Midbrain (tissue), 1 donor: ENCODE measurements at regions not wholly inside any gene's neighbourhood (a gene's known extent, or its start where the extent isn't known, plus 50 kb on each side); places are given as distances from the start of the nearest gene placed in this dataset.

Source experiments
- DNase-seq: peaks from one replicate; lab custom pipeline; 2025; lab: John Stamatoyannopoulos, UW

- no peak for DNase-seq
These were observed 281.2 kb upstream of the JARID2 start for GRCh38 chr6:14964556-14965270.

GRCh38 chr6:14965424-14966075 is 280.3 kb upstream of the JARID2 start:
- no peak for DNase-seq

DNA sequence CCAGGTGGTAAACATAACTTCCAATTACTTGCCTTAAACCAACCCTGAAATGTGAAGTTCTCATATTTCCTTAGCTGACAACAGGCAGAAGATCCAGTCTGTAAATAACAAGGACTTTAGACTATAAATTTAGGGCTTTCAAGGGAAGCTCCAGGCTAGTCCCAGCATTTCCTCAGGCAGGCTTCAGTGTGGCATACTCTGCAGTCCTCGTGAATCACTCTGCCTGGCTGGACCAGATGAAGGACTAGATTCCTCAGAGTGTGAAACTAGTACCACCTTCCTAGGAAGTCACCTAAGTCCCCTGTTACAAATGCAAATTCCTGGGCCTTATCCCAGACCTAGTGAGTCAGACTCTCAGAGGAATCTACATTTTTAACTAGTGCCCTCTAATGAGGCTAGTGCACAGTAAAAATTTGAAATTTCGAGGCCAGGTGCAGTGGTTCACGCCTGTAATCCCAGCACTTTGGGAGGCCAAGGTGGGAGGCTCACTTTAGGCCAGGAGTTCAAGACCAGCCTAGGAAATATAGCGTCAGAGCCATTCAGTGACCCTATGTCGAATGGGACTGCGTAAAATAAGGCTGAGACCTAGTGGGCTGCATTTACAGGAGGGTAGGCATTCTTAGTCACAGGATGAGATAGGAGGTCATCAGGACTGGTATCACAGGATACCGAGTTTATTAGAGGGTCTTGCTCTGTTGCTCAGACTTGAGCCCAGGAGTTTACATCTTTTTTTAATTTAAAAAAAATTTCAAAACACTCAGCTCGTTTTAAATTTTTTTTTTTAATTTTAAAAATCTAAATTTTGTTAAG is 279.6 kb upstream of the JARID2 start:
- no peak for DNase-seq

DNA sequence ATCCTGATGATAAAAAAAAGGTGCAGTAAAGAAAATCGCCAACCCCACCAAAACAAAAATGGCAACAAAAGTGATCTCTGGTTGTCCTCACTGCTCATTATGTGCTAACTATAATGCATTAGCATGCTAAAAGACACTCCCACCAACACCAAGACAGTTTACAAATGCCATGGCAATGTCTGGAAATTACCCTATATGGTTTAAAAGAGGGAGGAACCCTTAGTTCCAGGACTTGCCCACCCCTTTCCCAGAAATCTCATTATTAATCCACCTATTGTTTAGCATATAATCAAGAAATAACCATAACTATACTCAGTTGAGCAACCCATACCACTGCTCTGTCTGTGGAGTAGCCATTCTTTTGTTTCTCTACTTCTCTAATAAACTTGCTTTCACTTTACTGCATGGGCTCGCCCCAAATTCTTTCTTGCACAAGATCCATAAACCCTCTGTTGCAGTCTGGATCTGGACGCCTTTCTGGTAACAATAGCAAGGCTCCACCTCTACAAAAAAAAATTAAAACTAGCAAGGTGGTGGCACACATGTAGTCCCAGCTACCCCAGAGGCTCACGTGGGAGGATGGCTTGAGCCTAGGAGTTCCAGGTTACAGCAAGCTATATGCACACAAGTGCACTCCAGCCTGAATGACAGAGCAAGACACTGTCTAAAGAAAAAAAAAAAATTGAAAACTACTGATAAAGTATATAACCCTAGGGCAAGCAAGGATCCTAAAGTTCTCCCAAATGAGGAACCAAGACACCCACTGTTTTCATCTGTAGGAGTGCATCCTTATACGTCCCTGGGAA is 278.8 kb upstream of the JARID2 start:
- no peak for DNase-seq

- no peak for DNase-seq
These were observed 277.7 kb upstream of the JARID2 start for GRCh38 chr6:14968056-14968637.

DNA sequence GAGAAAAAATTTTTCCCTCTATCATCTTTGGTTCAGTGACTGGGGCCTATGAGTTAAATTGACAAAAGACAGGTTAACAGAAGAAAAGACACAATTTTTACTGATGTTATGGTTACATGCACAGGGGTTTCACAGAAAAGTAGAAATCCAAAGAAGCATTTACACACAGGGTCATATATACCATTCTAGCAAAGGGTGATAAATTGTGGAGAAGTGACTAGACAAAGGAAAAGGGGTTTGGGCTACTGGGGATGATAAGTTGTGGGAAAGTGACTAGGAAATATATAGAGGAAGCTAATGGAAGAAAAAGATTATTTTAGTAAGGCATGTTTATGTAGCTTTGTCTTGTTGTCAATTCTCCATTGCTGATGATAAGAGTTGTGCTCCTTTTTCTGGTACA is 276.7 kb upstream of the JARID2 start:
- no peak for DNase-seq

GRCh38 chr6:14972379-14973067 is 273.3 kb upstream of the JARID2 start:
- no peak for DNase-seq

GRCh38 chr6:14974372-14974771 is 271.5 kb upstream of the JARID2 start:
- no peak for DNase-seq

DNA sequence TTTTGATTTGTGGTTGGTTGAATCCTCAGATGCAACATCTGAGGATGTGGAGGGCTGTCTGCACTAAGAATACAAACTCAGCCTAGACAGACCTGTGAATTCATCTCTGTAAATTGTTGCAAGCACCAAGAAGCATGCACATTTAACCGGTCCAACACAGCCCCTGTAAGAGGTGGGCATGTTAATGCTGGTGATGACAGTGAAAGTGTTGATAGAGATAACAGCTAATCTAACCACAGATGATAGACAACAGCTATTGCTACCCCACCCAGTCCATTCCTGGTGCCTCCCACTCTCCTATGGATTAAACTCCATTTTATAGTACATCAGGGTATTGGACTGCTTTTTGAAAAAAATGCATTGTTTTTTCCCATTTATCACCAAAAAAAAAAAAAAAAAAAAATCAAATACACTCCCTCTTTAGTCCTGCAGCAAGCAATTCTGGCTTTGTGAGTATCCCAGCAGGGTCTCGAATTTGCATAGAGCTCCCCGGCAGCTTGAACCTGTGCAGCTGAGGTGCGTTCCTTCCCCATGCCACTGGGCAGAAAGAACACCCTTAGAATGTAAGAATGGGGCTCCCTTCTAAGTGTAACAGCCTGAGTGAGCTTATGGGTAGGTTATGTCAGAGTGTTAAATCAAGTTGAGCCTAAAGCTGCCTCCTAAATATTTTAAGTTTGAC is 270.9 kb upstream of the JARID2 start:
- DNase-seq = no peak

DNA sequence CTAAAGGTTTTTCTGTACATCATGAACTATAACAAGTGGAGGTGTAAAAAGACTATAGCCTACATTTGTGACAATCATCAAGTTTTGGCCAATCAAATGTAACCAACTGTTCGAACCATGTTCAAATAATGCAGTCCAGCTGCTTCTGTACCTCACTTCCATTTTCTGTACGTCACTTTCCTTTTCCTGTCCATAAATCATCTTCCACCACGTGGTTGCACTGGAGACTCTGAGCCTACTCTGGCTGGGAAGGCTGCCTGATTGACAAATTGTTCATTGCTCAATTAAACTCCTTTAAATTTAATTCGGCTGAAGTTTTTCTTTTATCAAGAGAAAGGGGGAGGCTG is 270.4 kb upstream of the JARID2 start:
- no peak for DNase-seq

GRCh38 chr6:14977747-14978382 is 268.0 kb upstream of the JARID2 start:
- DNase-seq = no peak

DNA sequence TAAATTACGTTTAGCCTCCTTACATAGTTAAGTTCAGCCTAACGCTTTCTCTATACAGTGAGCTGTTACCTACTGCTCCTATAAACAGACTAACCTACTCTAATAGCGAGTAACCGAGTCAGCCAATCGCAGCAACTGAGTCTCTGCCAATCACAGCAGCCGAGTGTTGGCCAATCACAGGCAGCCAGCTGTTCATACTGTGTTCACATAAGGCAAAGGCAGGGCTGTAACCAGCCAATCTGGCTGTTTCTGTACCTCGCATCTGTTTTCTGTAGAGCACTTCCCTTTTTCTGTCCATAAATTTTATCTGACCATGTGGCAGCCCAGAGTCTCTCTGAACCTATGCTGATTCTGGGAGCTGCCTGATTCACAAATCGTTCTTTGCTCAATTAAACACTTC is 263.9 kb upstream of the JARID2 start:
- no peak for DNase-seq

DNA sequence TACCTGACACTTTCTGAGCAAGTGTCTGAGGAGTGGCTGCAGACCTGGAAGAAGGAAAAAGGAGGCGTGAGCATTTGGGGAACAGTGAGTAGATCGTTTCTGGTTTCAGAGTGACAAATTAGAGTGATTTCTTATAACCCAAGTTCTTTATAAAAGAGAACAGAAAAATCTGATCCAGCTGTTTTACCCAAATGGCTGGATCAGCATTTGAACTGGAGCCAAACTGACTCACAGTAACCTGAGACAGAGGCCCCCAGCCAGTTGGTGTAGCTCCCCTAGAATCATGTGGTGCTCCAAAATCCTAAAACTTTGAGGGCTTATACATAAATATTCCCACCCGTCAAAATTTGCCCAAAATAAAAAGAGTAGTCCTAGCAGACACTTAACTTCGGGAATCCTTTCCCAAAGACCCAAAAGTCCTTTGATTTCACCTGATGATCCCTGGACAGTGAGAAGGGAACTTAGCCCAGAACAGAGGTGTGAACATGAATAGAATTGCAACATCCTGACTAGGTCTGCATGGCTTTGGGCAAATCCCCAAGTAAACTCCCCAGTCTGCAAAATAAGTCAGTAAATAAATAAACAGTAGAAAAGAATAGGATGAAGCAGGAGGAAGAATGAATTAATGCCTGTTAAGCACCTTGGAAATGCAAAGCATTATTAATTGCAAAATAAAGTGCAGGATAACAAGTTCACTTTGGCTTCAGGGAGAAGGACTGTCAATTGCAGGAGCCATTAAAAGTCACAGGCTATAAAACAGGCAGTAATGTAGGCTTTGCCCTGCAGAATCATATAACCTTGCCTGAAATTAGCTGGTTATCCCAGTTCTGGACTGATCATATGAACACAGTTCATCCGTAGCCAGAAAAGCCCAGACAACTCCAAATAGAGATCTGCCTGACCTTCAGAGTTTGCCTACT is 262.0 kb upstream of the JARID2 start:
- no peak for DNase-seq

DNA sequence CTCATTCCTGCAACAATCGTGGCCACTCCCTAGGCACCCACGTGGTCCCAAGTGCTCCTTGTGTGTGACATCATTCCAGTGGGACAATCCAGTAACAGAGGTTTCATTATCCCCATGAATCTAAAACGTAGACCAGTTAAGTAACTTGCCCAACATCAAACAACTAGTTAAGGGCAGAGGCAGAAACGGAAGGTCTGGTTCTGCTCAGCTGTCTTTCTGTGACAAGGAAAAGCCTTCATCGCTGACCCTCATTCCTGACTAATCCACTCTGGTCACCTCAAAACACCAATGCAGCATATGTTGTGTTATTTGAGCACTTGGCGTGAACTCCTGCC is 261.4 kb upstream of the JARID2 start:
- DNase-seq = no peak

- no peak for DNase-seq
These were observed 260.5 kb upstream of the JARID2 start for GRCh38 chr6:14985366-14985765.

DNA sequence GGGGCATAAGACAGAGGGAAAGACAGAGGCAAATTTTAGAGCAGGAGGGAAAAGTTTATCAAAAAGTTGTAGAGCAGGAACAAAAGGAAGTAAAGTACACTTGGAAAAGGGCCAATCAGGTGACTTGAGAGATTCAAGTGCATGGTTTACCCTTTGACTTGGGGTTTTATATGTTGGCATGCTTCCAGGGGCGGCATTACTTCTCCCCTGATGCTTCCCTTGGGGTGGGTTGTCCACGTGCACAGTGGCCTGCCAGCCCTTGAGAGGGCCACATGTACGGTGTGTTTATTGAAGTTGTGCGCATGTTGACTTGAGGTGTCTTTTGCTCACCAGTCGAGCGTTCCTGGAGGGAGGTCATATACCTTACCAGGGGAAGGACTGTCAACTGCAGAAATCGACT is 259.5 kb upstream of the JARID2 start:
- DNase-seq = no peak

DNA sequence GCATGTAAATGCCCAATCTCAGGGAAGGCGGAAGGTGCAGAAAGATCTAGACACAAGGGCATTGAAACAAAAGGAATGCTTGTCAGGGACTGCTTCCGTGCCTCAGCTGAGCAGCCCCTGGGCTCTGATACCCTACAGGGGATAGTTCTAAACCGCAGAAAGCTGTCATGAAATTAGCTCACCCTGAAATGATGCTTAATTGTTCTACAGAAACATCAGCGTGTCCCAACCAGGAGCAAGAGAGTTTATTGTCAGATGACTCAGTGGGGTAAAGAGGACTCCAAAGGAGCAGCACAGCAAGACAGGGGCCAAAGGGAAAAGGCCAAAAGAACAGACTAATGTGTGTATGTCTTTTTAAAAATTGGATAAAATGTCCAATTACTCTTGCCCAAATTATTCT is 258.4 kb upstream of the JARID2 start:
- no peak for DNase-seq

- no peak for DNase-seq
These were observed 253.5 kb upstream of the JARID2 start for GRCh38 chr6:14992382-14992781.

DNA sequence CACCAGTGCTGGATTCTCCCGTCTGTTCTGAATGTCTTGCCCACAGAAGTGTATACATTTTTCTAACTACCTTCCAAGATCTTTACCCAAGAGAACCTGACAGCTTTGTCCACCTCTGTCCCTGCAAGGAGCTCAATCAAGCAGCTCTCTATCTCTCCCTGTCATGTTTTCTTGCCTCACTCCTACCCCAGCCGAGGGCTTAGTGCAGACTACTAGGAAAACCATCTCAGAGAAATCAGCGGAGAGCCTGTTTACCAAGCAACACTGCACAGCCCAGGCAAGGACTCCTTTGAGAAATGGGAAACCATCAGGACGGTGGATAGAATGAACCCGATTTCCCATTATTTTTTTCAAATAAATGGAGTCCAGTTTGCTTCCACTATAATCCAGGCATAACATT is 250.7 kb upstream of the JARID2 start:
- no peak for DNase-seq
